Loucy (cell line): ENCODE measurements at regions not wholly inside any gene's neighbourhood (a gene's known extent, or its start where the extent isn't known, plus 50 kb on each side); places are given as distances from the start of the nearest gene placed in this dataset.

Source experiments
- EZH2phosphoT487 ChIP-seq: fragments of 200-600 bp; IDR thresholded peaks from 2 replicates; pipeline ENCODE4 v1.6.1; 2018; ENCODE audit warnings: antibody characterized with exemption, mild to moderate bottlenecking, moderate library complexity, borderline replicate concordance
- TF ChIP-seq, protein P1 (sequence below): fragments of 200-600 bp; sonication (generic); conservative IDR thresholded peaks from 2 replicates; pipeline ENCODE4 v1.5.1; 2014; ENCODE audit warnings: mild to moderate bottlenecking, antibody characterized with exemption, low read length

DNA sequence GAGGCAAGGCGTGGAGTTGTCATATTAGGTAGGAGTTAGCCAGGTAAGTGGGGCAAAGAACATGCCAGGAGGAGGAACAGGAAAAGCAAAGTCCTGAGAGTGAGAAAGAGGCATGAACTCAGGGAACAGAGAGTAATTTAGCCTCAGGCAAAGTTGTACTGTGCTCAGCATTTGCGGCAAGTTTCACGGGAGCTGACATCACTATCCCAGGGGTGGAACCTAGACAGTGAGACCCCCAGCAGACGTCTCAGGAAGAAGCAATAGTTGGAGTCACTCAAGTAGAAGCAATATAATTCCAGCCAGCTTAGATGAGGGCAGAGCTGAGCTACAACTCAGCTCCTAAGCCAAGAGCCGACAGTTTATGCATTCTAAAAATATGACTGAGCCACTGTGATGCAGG is 426.0 kb upstream of the ISX start:
- TF ChIP-seq, protein P1, sequence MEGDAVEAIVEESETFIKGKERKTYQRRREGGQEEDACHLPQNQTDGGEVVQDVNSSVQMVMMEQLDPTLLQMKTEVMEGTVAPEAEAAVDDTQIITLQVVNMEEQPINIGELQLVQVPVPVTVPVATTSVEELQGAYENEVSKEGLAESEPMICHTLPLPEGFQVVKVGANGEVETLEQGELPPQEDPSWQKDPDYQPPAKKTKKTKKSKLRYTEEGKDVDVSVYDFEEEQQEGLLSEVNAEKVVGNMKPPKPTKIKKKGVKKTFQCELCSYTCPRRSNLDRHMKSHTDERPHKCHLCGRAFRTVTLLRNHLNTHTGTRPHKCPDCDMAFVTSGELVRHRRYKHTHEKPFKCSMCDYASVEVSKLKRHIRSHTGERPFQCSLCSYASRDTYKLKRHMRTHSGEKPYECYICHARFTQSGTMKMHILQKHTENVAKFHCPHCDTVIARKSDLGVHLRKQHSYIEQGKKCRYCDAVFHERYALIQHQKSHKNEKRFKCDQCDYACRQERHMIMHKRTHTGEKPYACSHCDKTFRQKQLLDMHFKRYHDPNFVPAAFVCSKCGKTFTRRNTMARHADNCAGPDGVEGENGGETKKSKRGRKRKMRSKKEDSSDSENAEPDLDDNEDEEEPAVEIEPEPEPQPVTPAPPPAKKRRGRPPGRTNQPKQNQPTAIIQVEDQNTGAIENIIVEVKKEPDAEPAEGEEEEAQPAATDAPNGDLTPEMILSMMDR: no peak
- TF ChIP-seq EZH2phosphoT487: no peak
